ENCODE measurements at regions not wholly inside any gene's neighbourhood (a gene's known extent, or its start where the extent isn't known, plus 50 kb on each side); places are given as distances from the start of the nearest gene placed in this dataset.

DNA sequence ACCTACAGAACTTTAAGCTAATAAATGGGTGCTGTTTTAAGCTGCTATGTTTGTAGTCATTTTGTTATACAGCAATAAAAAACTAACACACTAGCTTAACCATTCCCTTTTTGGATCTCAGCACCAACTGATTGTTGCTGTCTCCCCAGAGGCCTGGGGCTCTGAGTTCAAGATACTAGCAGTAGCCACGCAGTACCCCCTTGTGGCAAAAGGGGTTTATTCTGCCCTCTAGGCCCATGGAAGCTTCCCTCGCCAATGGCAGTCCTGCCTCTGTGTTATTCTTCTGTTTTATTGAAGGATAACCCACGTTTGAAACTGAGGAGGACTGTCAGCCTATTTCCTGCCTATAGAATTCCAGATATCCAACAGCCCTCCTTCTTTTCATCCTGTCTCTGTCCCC, 455.3 kb upstream of the ATP2B1 start:
- ChIA-PET CTCF (interaction anchor here (1.1 to 1.8 kb wide), 6 partner anchors 9 to 621 kb away, joined by 3 to 10 read pairs (median 5); no protein-coding TSS in a partner anchor), POLR2A (no interaction called here)
- TF ChIP-seq, protein P1, sequence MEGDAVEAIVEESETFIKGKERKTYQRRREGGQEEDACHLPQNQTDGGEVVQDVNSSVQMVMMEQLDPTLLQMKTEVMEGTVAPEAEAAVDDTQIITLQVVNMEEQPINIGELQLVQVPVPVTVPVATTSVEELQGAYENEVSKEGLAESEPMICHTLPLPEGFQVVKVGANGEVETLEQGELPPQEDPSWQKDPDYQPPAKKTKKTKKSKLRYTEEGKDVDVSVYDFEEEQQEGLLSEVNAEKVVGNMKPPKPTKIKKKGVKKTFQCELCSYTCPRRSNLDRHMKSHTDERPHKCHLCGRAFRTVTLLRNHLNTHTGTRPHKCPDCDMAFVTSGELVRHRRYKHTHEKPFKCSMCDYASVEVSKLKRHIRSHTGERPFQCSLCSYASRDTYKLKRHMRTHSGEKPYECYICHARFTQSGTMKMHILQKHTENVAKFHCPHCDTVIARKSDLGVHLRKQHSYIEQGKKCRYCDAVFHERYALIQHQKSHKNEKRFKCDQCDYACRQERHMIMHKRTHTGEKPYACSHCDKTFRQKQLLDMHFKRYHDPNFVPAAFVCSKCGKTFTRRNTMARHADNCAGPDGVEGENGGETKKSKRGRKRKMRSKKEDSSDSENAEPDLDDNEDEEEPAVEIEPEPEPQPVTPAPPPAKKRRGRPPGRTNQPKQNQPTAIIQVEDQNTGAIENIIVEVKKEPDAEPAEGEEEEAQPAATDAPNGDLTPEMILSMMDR (IDR thresholded peaks at IDR 0.05; ENCODE audit: control extremely low read depth, extremely low read depth, low read depth, missing control alignments), result no peak
- no peak for DNase-seq (ENCODE audit: extremely low spot score)

DNA sequence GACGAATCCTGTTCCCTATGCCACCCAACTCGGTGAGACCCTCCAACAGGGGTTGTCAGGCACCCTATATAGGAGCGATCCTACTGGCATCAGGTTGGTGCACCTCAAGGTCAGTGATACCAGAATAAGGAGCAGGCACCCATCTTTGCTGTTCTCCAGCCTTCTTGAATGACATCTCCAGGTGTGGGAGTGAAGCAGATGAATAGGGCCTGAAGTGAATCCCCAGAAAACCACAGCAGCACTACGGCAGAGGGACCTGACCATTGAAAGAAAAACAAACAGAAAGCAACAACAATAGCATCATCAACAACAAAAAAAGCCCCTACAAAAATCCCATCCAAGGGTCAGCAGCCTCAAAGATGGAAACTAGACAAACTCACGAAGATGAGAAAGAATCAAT, 445.2 kb upstream of the ATP2B1 start:
- POLR2A ChIA-PET, result no interaction called here
- TF ChIP-seq, protein P1 (IDR thresholded peaks at IDR 0.05; ENCODE audit: control extremely low read depth, extremely low read depth, low read depth, missing control alignments), result no peak
- CTCF ChIA-PET, result interaction anchor here (1.2 to 1.6 kb wide), 2 partner anchors 20 to 36 kb away, joined by 3 to 4 read pairs; no protein-coding TSS in a partner anchor
- no peak for DNase-seq (ENCODE audit: extremely low spot score)

DNA sequence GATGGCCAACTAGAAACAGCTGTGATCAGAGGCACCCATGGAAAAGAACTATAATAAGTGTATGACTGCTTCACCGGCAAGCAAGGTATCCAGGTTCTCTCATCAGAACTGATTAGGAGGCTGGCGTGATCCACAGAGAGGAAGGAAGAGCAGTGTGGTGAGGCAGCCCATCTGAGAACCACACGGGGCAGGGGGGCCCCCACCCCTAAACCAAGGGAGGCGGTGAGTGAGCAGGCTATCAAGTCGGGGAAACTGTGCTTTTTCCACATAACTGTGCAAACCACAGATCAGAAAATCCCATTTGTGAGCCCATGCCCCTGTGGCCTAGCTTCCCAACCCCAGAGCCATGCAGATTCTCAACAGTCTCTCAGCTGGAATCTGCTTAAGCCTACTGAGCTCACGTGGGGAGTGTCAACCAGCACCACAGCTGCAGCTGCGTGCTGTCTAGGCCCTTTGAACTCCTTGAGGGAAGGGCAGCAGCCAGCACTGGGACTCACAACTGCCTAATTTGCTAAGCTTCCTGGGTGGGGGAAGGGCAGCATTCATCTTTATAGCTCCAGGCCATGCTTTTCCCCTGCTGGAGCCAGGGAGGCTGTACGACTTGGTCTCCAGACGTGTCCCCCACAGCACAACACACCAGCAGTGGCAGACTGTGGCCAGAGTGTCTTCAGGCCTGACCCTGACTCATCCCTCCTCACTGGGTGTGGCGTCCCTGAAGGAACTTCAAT, 444.4 kb upstream of the ATP2B1 start:
- CTCF ChIA-PET, result interaction anchor here (1.2 to 1.8 kb wide), 2 partner anchors 11 to 21 kb away, joined by 3 to 7 read pairs; no protein-coding TSS in a partner anchor
- POLR2A ChIA-PET, result no interaction called here
- no peak for DNase-seq (ENCODE audit: extremely low spot score)
- TF ChIP-seq, protein P1 (IDR thresholded peaks at IDR 0.05; ENCODE audit: control extremely low read depth, extremely low read depth, low read depth, missing control alignments), result no peak

DNA sequence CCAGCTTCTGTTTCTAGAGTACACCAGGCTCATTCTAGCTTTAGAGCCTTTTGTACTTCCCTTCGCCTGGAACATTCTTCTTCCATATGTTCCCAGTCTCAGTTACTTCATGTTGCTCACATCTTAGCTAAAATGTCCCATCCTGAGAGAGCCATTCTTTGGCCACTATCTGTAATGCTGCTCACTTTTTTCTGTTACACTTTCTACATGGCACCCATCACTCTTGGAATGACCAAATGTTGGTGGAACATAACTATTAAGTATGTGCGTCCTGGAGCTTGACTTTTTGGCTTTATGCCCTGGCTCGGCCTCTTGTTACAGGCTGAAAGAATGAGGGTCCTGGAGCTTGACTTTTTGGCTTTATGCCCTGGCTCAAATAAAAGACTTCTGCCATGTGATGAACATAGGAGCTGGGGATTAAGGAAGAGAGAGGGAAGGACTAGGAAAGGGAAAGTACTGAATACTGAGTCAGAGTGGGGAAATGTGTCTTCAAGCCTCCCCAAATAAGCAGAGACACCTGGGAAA, 442.9 kb upstream of the ATP2B1 start:
- TF ChIP-seq, protein P1 (IDR thresholded peaks at IDR 0.05; ENCODE audit: control extremely low read depth, extremely low read depth, low read depth, missing control alignments), result no peak
- no peak for DNase-seq (ENCODE audit: extremely low spot score)
- ChIA-PET POLR2A (no interaction called here), CTCF (interaction anchor here (1.4 to 1.8 kb wide), 2 partner anchors 9 to 12 kb away, joined by 3 to 7 read pairs; no protein-coding TSS in a partner anchor)

DNA sequence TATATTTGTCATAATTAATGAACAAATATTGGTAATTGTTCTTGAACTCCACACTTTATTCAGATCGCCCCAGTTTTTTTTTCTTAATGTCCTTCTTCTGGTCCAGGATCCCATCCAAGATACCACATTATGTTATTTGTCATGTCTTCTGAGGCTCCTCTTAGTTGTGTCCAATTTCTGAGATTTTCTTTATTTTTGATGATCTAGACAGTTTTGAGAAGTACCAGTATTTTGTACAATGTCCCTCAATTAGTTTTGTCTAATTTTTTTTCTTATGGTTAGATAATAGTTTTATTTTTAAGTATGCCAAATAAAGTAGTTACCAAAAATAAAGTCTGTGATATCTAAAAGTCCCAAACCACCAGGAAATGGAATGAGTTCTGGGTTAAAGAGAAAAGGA, 440.8 kb upstream of the ATP2B1 start:
- POLR2A ChIA-PET, result no interaction called here
- CTCF ChIA-PET, result interaction anchor here (0.6 to 1.2 kb wide), 2 partner anchors 10 to 17 kb away, joined by 3 read pairs; no protein-coding TSS in a partner anchor
- TF ChIP-seq, protein P1 (IDR thresholded peaks at IDR 0.05; ENCODE audit: control extremely low read depth, extremely low read depth, low read depth, missing control alignments), result no peak
- no peak for DNase-seq (ENCODE audit: extremely low spot score)

DNA sequence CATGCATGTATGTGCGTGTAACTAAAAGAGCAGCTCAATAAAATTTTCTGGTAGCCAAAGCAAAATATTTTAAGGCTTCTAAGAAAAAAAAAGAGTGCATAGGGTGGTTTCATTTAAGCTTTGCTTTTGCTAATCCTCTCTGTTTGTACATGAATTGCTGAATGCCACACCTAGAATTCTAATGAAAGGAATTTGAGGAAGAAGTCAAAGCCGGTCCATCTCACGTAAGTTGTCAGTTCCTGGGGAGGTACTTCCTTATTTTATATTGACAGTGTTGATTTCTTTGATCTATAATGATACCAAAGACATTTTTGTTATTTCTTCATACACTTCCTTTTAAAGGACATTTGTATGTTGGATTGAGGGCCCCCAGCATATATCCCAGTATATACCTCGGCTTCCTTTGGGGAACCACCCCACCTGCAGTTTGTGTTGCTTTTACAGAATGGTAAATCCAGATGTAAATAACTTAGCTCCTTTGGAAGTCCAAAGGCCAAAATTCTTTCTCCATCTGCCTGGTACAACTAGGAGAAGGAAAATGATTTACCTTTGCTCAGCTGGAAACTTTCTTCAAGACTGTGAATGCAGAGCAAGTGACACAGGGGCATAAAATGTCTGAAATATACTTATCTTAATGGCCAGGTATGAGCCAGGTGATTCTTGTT, 420.9 kb upstream of the ATP2B1 start:
- ChIA-PET CTCF (interaction anchor here (1.6 kb wide), 1 partner anchor 25 kb away, joined by 3 read pairs; no protein-coding TSS in a partner anchor), POLR2A (no interaction called here)
- no peak for DNase-seq (ENCODE audit: extremely low spot score)
- TF ChIP-seq, protein P1 (IDR thresholded peaks at IDR 0.05; ENCODE audit: control extremely low read depth, extremely low read depth, low read depth, missing control alignments), result no peak

Measured in GM10248 (cell line).